Hepatocyte (in vitro differentiated cells): ENCODE measurements at regions not wholly inside any gene's neighbourhood (a gene's known extent, or its start where the extent isn't known, plus 50 kb on each side); places are given as distances from the start of the nearest gene placed in this dataset.

ENCODE experiments used
- CTCF ChIP-seq: fragments of 200-600 bp; sonication (generic); IDR thresholded peaks from 2 replicates; pipeline ENCODE4 v1.5.1; 2016; ENCODE audit warnings: antibody characterized with exemption, mild to moderate bottlenecking; ENCODE audit not compliant: poor library complexity
- EZH2 ChIP-seq: fragments of 200-600 bp; sonication (generic); IDR thresholded peaks from 2 replicates; pipeline ENCODE4 v1.6.1; 2016; ENCODE audit warnings: antibody characterized with exemption, mild to moderate bottlenecking, borderline replicate concordance
- EZH2phosphoT487 ChIP-seq: fragments of 200-600 bp; sonication (generic); IDR thresholded peaks from one replicate; pipeline ENCODE4 v1.6.1; 2018; ENCODE audit warnings: antibody characterized with exemption, mild to moderate bottlenecking, low read depth, moderate library complexity; ENCODE audit not compliant: unreplicated experiment, severe bottlenecking

DNA sequence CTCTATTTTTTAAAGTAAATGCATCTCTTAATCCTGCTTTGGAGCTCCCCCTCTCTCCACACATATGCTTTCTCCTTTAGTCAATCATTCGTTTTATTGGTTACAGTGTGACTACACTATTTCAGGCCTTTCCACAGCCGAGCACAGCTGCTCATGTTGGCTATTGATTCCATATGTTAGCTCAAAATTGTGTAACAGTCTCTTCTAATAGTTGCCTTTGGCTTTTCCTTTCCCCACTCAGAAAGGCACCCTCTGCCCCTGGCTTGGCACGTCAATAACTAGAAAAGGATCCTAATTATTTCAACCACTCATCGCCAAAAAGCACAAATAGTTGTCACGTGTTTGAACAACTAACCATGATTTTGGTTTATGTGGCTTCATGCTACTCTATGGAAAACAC lies 410.3 kb upstream of the SLC35B3 start:
- no peak for TF ChIP-seq EZH2
- TF ChIP-seq CTCF = no peak
- no peak for TF ChIP-seq EZH2phosphoT487
